ENCODE measurements at regions not wholly inside any gene's neighbourhood (a gene's known extent, or its start where the extent isn't known, plus 50 kb on each side); places are given as distances from the start of the nearest gene placed in this dataset.

GRCh38 chr3:193051314-193051713, 133.7 kb upstream of the MB21D2 start:
- TF ChIP-seq CTCF (IDR thresholded peaks at IDR 0.05; ENCODE audit: low read depth, low read length) (no peak), EZH2phosphoT487 (IDR thresholded peaks at IDR 0.05; ENCODE audit: low read depth) (no peak)
